IMR-90 (cell line): ENCODE measurements at regions not wholly inside any gene's neighbourhood (a gene's known extent, or its start where the extent isn't known, plus 50 kb on each side); places are given as distances from the start of the nearest gene placed in this dataset.

Experiments used
- ATAC-seq: fragments of 200-7000 bp; cut with Tn5 transposase; 2 replicates; pipeline ENCODE4 v1.9.1; 2020; ENCODE audit warnings: low read depth, mild to moderate bottlenecking, moderate library complexity
- BruUV-seq: library from RNA; stranded (reverse); fragments of 400-500 nt; replicated peaks from 2 replicates; lab custom pipeline; 2021; lab: Mats Ljungman, UMichigan
- CTCF ChIA-PET: fragments of 300-600 bp; formaldehyde crosslinking; extraction: SDS; loops from one replicate; lab custom pipeline; 2021; ENCODE audit warnings: antibody characterized with exemption; lab: Yijun Ruan, JAX
- POLR2A ChIA-PET: fragments of 300-600 bp; sonication (Branson Sonifier 250); formaldehyde crosslinking; loops from one replicate; lab custom pipeline; 2022; ENCODE audit warnings: antibody characterized with exemption; ENCODE audit not compliant: unreplicated experiment; lab: Charles Lee
- DNase-seq: peaks from one replicate; pipeline ENCODE4 v3.0.0; 2013
- H2AFZ ChIP-seq: replicated peaks from 2 replicates; pipeline ENCODE3; 2013; ENCODE audit warnings: low read length, mild to moderate bottlenecking; ENCODE audit not compliant: poor library complexity
- H2AK5ac ChIP-seq: 2 replicates; pipeline ENCODE4 v1.6.1; 2013; ENCODE audit warnings: low read depth, low read length, inconsistent platforms
- H2AK9ac ChIP-seq: replicated peaks from 2 replicates; pipeline ENCODE3; 2013; ENCODE audit warnings: mild to moderate bottlenecking, low read depth, low read length, moderate library complexity; ENCODE audit not compliant: poor library complexity
- H2BK120ac ChIP-seq: 2 replicates; pipeline ENCODE4 v1.6.1; 2013; ENCODE audit warnings: low read depth, low read length, inconsistent platforms
- H2BK15ac ChIP-seq: 3 replicates; pipeline ENCODE4 v1.6.1; 2013; ENCODE audit warnings: low read depth, low read length, inconsistent platforms
- H2BK20ac ChIP-seq: 2 replicates; pipeline ENCODE4 v1.6.1; 2013; ENCODE audit warnings: low read depth, mild to moderate bottlenecking, inconsistent platforms, low read length, moderate library complexity
- H2BK5ac ChIP-seq: 2 replicates; pipeline ENCODE4 v1.6.1; 2013; ENCODE audit warnings: mild to moderate bottlenecking, low read depth, low read length, inconsistent platforms; ENCODE audit not compliant: poor library complexity, severe bottlenecking
- H3K14ac ChIP-seq: replicated peaks from 2 replicates; pipeline ENCODE4 v1.6.1; 2013; ENCODE audit warnings: low read depth, low read length, inconsistent platforms
- H3K18ac ChIP-seq: 2 replicates; pipeline ENCODE4 v1.6.1; 2013; ENCODE audit warnings: low read depth, low read length, control low read depth
- H3K23ac ChIP-seq: 2 replicates; pipeline ENCODE4 v1.6.1; 2013; ENCODE audit warnings: low read depth, low read length, inconsistent platforms
- H3K27ac ChIP-seq: 2 replicates; pipeline ENCODE4 v1.5.1; 2013; ENCODE audit warnings: mild to moderate bottlenecking, control low read depth, low read length; ENCODE audit not compliant: insufficient read depth
- H3K27me3 ChIP-seq: 2 replicates; pipeline ENCODE4 v1.6.1; 2013; ENCODE audit warnings: low read length; ENCODE audit not compliant: control insufficient read depth, insufficient read depth
- H3K36me3 ChIP-seq: 2 replicates; pipeline ENCODE4 v1.6.1; 2013; ENCODE audit warnings: low read length, mixed read lengths; ENCODE audit not compliant: control insufficient read depth, insufficient read depth
- H3K4ac ChIP-seq: 2 replicates; pipeline ENCODE4 v1.6.1; 2013; ENCODE audit warnings: low read depth, low read length, inconsistent platforms
- H3K4me1 ChIP-seq: 2 replicates; pipeline ENCODE4 v1.6.1; 2013; ENCODE audit warnings: low read length, mixed read lengths; ENCODE audit not compliant: control insufficient read depth, insufficient read depth
- H3K4me2 ChIP-seq: 2 replicates; pipeline ENCODE4 v1.6.1; 2013; ENCODE audit warnings: low read depth, mild to moderate bottlenecking, control low read depth, low read length, moderate library complexity
- H3K4me3 ChIP-seq: 2 replicates; pipeline ENCODE4 v1.5.1; 2013; ENCODE audit warnings: low read depth, mild to moderate bottlenecking, control low read depth, low read length, moderate library complexity; ENCODE audit not compliant: insufficient read depth
- H3K56ac ChIP-seq: 2 replicates; pipeline ENCODE4 v1.6.1; 2013; ENCODE audit warnings: low read length, inconsistent platforms; ENCODE audit not compliant: insufficient read depth; ENCODE audit errors: extremely low read depth
- H3K79me1 ChIP-seq, 2 experiments: 2 replicates each; pipeline ENCODE4 v1.6.1; 2013; ENCODE audit warnings: low read length in 2 of 2, inconsistent platforms in 1 of 2, low read depth in 1 of 2
- H3K9ac ChIP-seq: 2 replicates; pipeline ENCODE4 v1.6.1; 2013; ENCODE audit warnings: low read depth, low read length, control low read depth
- H3K9me1 ChIP-seq: 2 replicates; pipeline ENCODE4 v1.6.1; 2013; ENCODE audit warnings: low read length, inconsistent platforms; ENCODE audit not compliant: insufficient read depth
- H3K9me3 ChIP-seq: 2 replicates; pipeline ENCODE4 v1.6.1; 2013; ENCODE audit warnings: low read length; ENCODE audit not compliant: control insufficient read depth, insufficient read depth
- H4K20me1 ChIP-seq: 2 replicates; pipeline ENCODE4 v1.6.1; 2013; ENCODE audit warnings: low read length, inconsistent platforms; ENCODE audit not compliant: insufficient read depth
- H4K5ac ChIP-seq: 2 replicates; pipeline ENCODE4 v1.6.1; 2013; ENCODE audit warnings: mild to moderate bottlenecking, low read depth, low read length, control low read depth
- H4K8ac ChIP-seq, 2 experiments: 2 replicates each; pipeline ENCODE4 v1.6.1; 2013; ENCODE audit warnings: low read depth in 2 of 2, low read length in 2 of 2, control low read depth in 1 of 2, inconsistent platforms in 1 of 2
- H4K91ac ChIP-seq: 2 replicates; pipeline ENCODE4 v1.6.1; 2013; ENCODE audit warnings: low read depth, low read length, inconsistent platforms; ENCODE audit not compliant: insufficient read depth
- MAFK ChIP-seq: IDR thresholded peaks from 2 replicates; pipeline ENCODE4 v1.6.1; 2012; ENCODE audit warnings: low read depth, low read length, improper control_type of control experiment
- RAD21 ChIP-seq: IDR thresholded peaks from 2 replicates; pipeline ENCODE4 v1.6.1; 2012; ENCODE audit warnings: low read length, improper control_type of control experiment
- RCOR1 ChIP-seq: IDR thresholded peaks from 2 replicates; pipeline ENCODE4 v1.6.1; 2012; ENCODE audit warnings: mild to moderate bottlenecking, low read length, improper control_type of control experiment; ENCODE audit not compliant: insufficient replicate concordance
- WGBS, 2 experiments: methylation state at CpG; one replicate each; pipeline versions ENCODE4 v1.1.5 to v1.1.7; 2013; ENCODE audit warnings: missing lambda C conversion rate in 2 of 2; ENCODE audit not compliant: insufficient read length in 1 of 2; ENCODE audit errors: extremely low coverage in 2 of 2; 5-methylcytosine and 5-hydroxymethylcytosine counted together
- dilution Hi-C: fragments of 300-500 bp; cut with HindIII; formaldehyde crosslinking; loops from one replicate; pipeline ENCODE4 v1.14.3; 2018; ENCODE audit warnings: low sequenced_read_pairs; ENCODE audit not compliant: unreplicated experiment
- in situ Hi-C: fragments of 300-500 bp; cut with MboI; formaldehyde crosslinking; loops from 3 replicates; pipeline ENCODE4 v1.14.3; 2019; ENCODE audit warnings: low sequenced_read_pairs, inconsistent platforms, mixed read lengths
- intact Hi-C: fragments of 100-400 bp; cut with micrococcal nuclease; formaldehyde crosslinking; loops from 2 replicates; pipeline ENCODE4 v1.10.0; 2022

DNA sequence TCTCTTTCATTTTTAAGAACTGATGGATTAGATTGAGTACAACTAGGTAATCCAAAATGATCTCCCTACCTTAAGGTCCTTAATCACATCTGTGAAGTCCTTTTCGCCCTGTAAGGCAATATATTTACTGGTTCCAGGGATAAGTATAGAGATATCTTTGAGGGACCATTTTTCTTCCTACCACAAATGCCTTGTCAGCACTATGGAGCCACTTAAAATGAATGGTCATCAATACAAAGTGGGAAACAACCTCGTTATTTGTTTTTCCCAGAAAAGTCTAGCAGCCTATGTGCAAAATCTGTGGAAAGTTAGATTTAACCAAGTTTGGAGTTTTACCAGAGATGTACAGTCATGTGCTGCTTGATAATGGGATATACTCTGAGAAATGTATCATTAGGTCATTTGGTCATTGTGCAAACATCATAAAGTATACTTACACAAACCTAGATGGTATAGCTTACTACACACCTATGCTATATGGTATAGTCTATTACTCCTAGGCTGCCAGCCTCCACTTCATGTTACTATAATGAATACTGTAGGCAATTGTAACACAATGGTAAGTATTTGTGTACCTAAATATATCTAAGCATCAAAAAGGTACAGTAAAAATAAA is 366.2 kb upstream of the TMEM229A start:
- in situ Hi-C loops, result no loop called here
- no CpG with 5 or more reads among the region's 2 CpGs for WGBS, 2 experiments
- dilution Hi-C loops, result no loop called here
- Histone ChIP-seq H2BK120ac (no peak overlapping the region), H2BK20ac (no peak overlapping the region), H3K27me3 (no peaks in the 10 kb centered on the region), H3K27ac (no peak overlapping the region), H3K14ac (no peak overlapping the region), H2AK9ac (no peak overlapping the region), H3K4ac (no peak overlapping the region), H2BK5ac (no peak overlapping the region), H3K18ac (no peak overlapping the region), H3K9ac (no peak overlapping the region), H3K9me1 (no peaks in the 10 kb centered on the region), H3K9me3 (no peaks in the 10 kb centered on the region), H4K91ac (no peak overlapping the region), H3K4me1 (no peaks in the 10 kb centered on the region), H4K8ac (no peak overlapping the region), H4K5ac (no peak overlapping the region), H3K4me2 (no peak overlapping the region), H3K23ac (no peak overlapping the region), H3K36me3 (no peaks in the 10 kb centered on the region), H3K4me3 (no peak overlapping the region), H4K20me1 (no peaks in the 10 kb centered on the region), H2BK15ac (no peak overlapping the region), H2AK5ac (no peak overlapping the region), H2AFZ (no peak overlapping the region), H3K56ac (no peak overlapping the region), H3K79me1 (no peaks in the 10 kb centered on the region)
- no peak for DNase-seq
- TF ChIP-seq RCOR1 (no peak), RAD21 (no peak), MAFK (peak; percentile 86)
- POLR2A ChIA-PET, result no interaction called here
- intact Hi-C loops, result no loop called here
- no TSS peak for BruUV-seq
- ATAC-seq, result no peak
- CTCF ChIA-PET, result no interaction called here
